ENCODE measurements at regions not wholly inside any gene's neighbourhood (a gene's known extent, or its start where the extent isn't known, plus 50 kb on each side); places are given as distances from the start of the nearest gene placed in this dataset.

- TF ChIP-seq CTCF (conservative IDR thresholded peaks at IDR 0.05; ENCODE audit: low read depth, low read length) = no peak
- TF ChIP-seq EZH2 (IDR thresholded peaks at IDR 0.05; ENCODE audit: borderline replicate concordance, low read depth, low read length, poor library complexity, severe bottlenecking) = no peak
Measured at GRCh38 chr1:106727171-106727570, 329.3 kb upstream of the PRMT6 start.

All from A673 (cell line).